Gastroesophageal sphincter (tissue), 4 donors: ENCODE measurements at regions not wholly inside any gene's neighbourhood (a gene's known extent, or its start where the extent isn't known, plus 50 kb on each side); places are given as distances from the start of the nearest gene placed in this dataset.

Experiments
- ATAC-seq: fragments of 150-250 bp; one replicate; pipeline ENCODE4 v1.9.1; 2016; ENCODE audit warnings: mild to moderate bottlenecking, moderate library complexity
- H3K27ac ChIP-seq, 4 donors: fragments of 200-600 bp; sonication (generic) in 3 of 4; 1 replicate in 3 of 4; 2 replicates in 1 of 4; pipeline ENCODE4 v1.5.1; 2016 to 2019
- H3K27me3 ChIP-seq: fragments of 200-600 bp; sonication (generic); one replicate; pipeline ENCODE4 v1.5.1; 2019
- H3K36me3 ChIP-seq, 2 donors: fragments of 200-600 bp; sonication (generic); one replicate each; pipeline ENCODE4 v1.5.1; 2019; ENCODE audit warnings: control low read depth in 1 of 2
- H3K4me1 ChIP-seq, 3 donors: fragments of 200-600 bp; sonication (generic); 1 replicate in 2 of 3; 2 replicates in 1 of 3; pipeline ENCODE4 v1.5.1; 2016 to 2019; ENCODE audit warnings: control low read depth in 2 of 3
- H3K4me3 ChIP-seq, 2 donors: fragments of 200-600 bp; sonication (generic); one replicate each; pipeline ENCODE4 v1.5.1; 2019; ENCODE audit warnings: mild to moderate bottlenecking in 1 of 2, moderate library complexity in 1 of 2
- H3K9me3 ChIP-seq, 3 donors: fragments of 200-600 bp; sonication (generic); one replicate each; pipeline ENCODE4 v1.5.1; 2017 to 2019; ENCODE audit warnings: control low read depth in 2 of 3
- EP300 ChIP-seq: sonication (generic); formaldehyde crosslinking; IDR thresholded peaks from one replicate; pipeline ENCODE4 v1.6.1; 2017; ENCODE audit warnings: antibody characterized with exemption, mild to moderate bottlenecking
- POLR2A ChIP-seq, 2 donors: fragments of 450-650 bp; IDR thresholded peaks; one replicate each; pipeline ENCODE4 v1.6.1; 2017; ENCODE audit warnings: antibody characterized with exemption in 2 of 2, mild to moderate bottlenecking in 2 of 2, moderate library complexity in 1 of 2
- POLR2AphosphoS5 ChIP-seq: sonication (generic); formaldehyde crosslinking; IDR thresholded peaks from one replicate; pipeline ENCODE4 v1.6.1; 2017; ENCODE audit warnings: antibody characterized with exemption
- WGBS, 2 donors: methylation state at CpG; one replicate each; pipeline ENCODE4 v1.1.5; 2018; ENCODE audit warnings: low coverage in 1 of 2; 5-methylcytosine and 5-hydroxymethylcytosine counted together
- TF ChIP-seq, protein P1 (sequence below), 4 experiments: fragments of 200-600 bp in 2 of 4; fragments of 450-650 bp in 2 of 4; sonication (generic) in 1 of 4; IDR thresholded peaks; one replicate each; pipeline ENCODE4 v1.5.1; 2017 to 2019; ENCODE audit warnings: antibody characterized with exemption in 4 of 4, mild to moderate bottlenecking in 2 of 4, moderate library complexity in 2 of 4

DNA sequence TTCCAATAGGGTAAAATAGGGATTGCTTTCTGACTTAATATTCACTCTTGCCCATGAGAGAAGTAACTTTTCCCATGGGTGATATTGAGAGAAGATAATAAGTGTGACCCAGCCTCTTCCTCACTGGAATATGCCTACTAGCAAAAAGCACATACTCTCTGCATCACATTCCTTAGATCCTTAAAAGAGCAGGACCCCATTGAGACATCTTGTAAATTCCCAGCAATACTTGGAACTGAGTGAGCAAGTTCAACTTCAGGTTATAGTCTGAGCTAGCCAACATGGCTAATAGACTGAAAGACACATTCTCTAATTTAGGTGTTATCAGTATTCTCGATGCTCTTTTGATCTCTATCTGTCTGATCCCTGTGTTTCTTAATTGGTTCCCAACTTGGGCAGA lies 1372.3 kb downstream of the STIM2 start:
- Histone ChIP-seq H3K27me3 (no peaks in the 10 kb centered on the region), H3K9me3 (no peaks in the 10 kb centered on the region), H3K27ac (no peak overlapping the region), H3K36me3 (no peaks in the 10 kb centered on the region), H3K4me1 (no peaks in the 10 kb centered on the region), H3K4me3 (no peak overlapping the region)
- TF ChIP-seq EP300 (no peak), POLR2A (IDR thresholded peaks at IDR 0.05) (no peak), POLR2AphosphoS5 (no peak)
- TF ChIP-seq, protein P1, sequence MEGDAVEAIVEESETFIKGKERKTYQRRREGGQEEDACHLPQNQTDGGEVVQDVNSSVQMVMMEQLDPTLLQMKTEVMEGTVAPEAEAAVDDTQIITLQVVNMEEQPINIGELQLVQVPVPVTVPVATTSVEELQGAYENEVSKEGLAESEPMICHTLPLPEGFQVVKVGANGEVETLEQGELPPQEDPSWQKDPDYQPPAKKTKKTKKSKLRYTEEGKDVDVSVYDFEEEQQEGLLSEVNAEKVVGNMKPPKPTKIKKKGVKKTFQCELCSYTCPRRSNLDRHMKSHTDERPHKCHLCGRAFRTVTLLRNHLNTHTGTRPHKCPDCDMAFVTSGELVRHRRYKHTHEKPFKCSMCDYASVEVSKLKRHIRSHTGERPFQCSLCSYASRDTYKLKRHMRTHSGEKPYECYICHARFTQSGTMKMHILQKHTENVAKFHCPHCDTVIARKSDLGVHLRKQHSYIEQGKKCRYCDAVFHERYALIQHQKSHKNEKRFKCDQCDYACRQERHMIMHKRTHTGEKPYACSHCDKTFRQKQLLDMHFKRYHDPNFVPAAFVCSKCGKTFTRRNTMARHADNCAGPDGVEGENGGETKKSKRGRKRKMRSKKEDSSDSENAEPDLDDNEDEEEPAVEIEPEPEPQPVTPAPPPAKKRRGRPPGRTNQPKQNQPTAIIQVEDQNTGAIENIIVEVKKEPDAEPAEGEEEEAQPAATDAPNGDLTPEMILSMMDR (IDR thresholded peaks at IDR 0.05), result no peak
- WGBS, 2 donors, result 64 to 86% methylated on average over 1 of the region's 1 CpG
- ATAC-seq, result no peak

DNA sequence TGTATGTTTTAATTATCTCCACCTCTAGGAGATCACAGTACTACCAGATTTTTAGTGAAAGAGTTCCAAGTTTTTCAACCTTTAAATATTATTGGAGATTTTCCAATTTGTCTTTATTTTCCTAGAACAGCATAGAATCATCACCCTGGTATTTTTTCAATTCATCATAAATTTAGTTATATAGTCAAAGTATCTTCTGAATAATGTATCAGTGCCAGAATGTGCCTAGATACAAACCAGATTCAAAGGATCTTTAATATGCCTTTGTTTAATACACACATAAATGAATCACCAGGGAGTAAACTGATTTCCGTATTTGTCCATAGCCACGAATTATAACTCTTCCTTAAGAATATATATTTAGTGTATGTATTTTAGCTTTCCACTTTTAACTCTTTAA lies 1373.1 kb downstream of the STIM2 start:
- Histone ChIP-seq H3K27me3 (no peaks in the 10 kb centered on the region), H3K36me3 (no peaks in the 10 kb centered on the region), H3K27ac (no peak overlapping the region), H3K4me1 (no peaks in the 10 kb centered on the region), H3K4me3 (no peak overlapping the region), H3K9me3 (no peaks in the 10 kb centered on the region)
- TF ChIP-seq EP300, result no peak
- TF ChIP-seq, protein P1 (IDR thresholded peaks at IDR 0.05), result no peak
- no peak for TF ChIP-seq POLR2AphosphoS5
- no peak for TF ChIP-seq POLR2A (IDR thresholded peaks at IDR 0.05)
- WGBS, 2 donors, result 46 to 66% methylated on average over 2 of the region's 2 CpGs
- ATAC-seq, result no peak

DNA sequence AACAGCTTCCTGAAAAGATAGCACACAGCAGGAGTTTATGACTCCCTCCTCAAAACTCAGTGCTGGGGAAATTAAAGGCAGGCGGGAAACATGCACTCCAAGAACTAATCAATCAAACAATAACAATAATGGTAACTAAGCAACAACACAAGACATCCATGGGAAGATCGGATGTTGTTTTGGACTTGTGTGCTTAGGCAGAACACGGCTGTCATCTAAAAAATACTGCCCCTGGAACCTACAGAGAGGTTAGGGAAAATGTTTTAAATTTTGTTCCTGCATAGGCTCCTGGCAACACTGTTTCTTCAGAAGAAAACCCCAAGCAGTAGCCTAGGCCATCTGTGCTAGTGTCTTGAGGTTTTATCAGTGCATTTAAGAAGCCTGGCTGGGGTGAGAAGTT lies 1378.2 kb downstream of the STIM2 start:
- WGBS, 2 donors, result 43 to 47% methylated on average over 3 of the region's 3 CpGs

DNA sequence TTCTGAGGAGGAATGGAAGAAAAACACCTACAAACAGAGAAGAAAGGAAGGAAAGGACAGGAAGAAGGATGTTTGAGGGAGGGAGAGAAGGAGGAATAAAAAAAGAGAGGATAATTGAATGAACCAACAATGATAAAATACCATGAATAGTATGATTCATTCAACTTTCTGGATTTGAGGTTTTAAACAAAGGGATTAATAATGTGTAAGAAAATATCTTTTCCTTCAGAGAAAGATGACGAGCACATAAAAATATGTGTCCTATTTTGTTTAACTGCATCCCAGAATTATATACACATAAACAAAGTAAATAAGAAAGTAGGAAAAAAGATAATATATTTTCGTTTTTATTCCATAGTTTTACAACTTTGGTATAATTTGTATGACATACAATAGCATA lies 1380.4 kb downstream of the STIM2 start:
- H3K27ac ChIP-seq, result no peak overlapping the region
- H3K4me1 ChIP-seq, result no peaks in the 10 kb centered on the region
- no peaks in the 10 kb centered on the region for H3K9me3 ChIP-seq
- H3K4me3 ChIP-seq, result no peak overlapping the region
- WGBS, 2 donors, result 65 to 71% methylated on average over 2 of the region's 2 CpGs
- ATAC-seq, result no peak
- no peaks in the 10 kb centered on the region for H3K36me3 ChIP-seq
- no peaks in the 10 kb centered on the region for H3K27me3 ChIP-seq
- TF ChIP-seq, protein P1 (IDR thresholded peaks at IDR 0.05), result no peak
- TF ChIP-seq EP300 (no peak), POLR2AphosphoS5 (no peak), POLR2A (IDR thresholded peaks at IDR 0.05) (no peak)

More for the DNA sequence above, 1378.2 kb downstream of the STIM2 start:
- Histone ChIP-seq H3K4me3 (no peak overlapping the region), H3K36me3 (no peaks in the 10 kb centered on the region), H3K4me1 (no peaks in the 10 kb centered on the region), H3K9me3 (no peaks in the 10 kb centered on the region), H3K27ac (no peak overlapping the region), H3K27me3 (no peaks in the 10 kb centered on the region)
- no peak for ATAC-seq
- TF ChIP-seq POLR2A (IDR thresholded peaks at IDR 0.05), result no peak
- TF ChIP-seq POLR2AphosphoS5, result no peak
- no peak for TF ChIP-seq EP300

DNA sequence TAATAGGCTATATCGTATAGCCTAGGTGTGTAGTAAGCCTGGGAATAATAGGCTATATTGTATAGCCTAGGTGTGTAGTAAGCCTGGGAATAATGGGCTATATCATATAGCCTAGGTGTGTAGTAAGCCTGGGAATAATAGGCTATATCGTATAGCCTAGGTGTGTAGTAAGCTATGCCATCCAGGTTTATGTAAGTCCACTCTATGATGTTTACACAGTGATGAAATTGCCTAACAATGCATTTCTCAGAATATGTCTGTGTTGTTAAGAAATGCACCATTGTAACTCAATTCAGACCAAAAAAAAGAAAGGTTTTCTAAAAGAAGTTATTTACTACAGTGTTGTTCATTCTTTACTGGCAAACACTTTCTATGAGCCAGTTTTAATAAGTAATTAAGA lies 1387.2 kb downstream of the STIM2 start:
- ATAC-seq, result no peak
- Histone ChIP-seq H3K27me3 (no peaks in the 10 kb centered on the region), H3K36me3 (no peaks in the 10 kb centered on the region), H3K4me3 (no peak overlapping the region), H3K9me3 (no peaks in the 10 kb centered on the region), H3K4me1 (no peaks in the 10 kb centered on the region), H3K27ac (no peak overlapping the region)
- TF ChIP-seq POLR2AphosphoS5 (no peak), EP300 (no peak), POLR2A (IDR thresholded peaks at IDR 0.05) (no peak)
- TF ChIP-seq, protein P1 (IDR thresholded peaks at IDR 0.05), result no peak
- WGBS, 2 donors, result 82 to 97% methylated on average over 2 of the region's 2 CpGs
